HCT116 (cell line): ENCODE measurements at regions not wholly inside any gene's neighbourhood (a gene's known extent, or its start where the extent isn't known, plus 50 kb on each side); places are given as distances from the start of the nearest gene placed in this dataset.

Experiments used
- ATAC-seq: fragments of 200-7000 bp; cut with Tn5 transposase; 2 replicates; pipeline ENCODE4 v1.9.1; 2020; ENCODE audit warnings: mild to moderate bottlenecking, moderate library complexity
- BruUV-seq: library from RNA; stranded (reverse); fragments of 400-500 nt; replicated peaks from 2 replicates; lab custom pipeline; 2021; lab: Mats Ljungman, UMichigan
- CTCF ChIA-PET: fragments of 300-600 bp; sonication (Branson Sonifier 250); formaldehyde crosslinking; loops from one replicate; lab custom pipeline; 2021; ENCODE audit warnings: antibody characterized with exemption; lab: Charles Lee
- POLR2A ChIA-PET: fragments of 300-600, 350-600 bp; sonication (Branson Sonifier 250); formaldehyde crosslinking; loops from one replicate; lab custom pipeline; 2021; ENCODE audit warnings: antibody characterized with exemption; lab: Charles Lee
- RAD21 ChIA-PET, 2 experiments: fragments of 300-600 bp; sonication (Branson Sonifier 250); formaldehyde crosslinking; loops; one replicate each; lab custom pipeline; 2023; ENCODE audit warnings: low total read pairs in 2 of 2; ENCODE audit not compliant: uncharacterized antibody in 2 of 2, unreplicated experiment in 2 of 2, low non-redundant PET in 1 of 2; lab: Charles Lee
- DNase-seq: peaks from one replicate; pipeline ENCODE4 v3.0.0-alpha.2; 2010; ENCODE audit warnings: low read depth, low spot score
- H2AFZ ChIP-seq: fragments of 200-600 bp; shearing (Covaris generic), sonication (generic); 2 replicates; pipeline ENCODE4 v1.6.1; 2017; ENCODE audit warnings: low read depth, mixed run types, mixed read lengths, antibody characterized with exemption, low read length; ENCODE audit not compliant: poor library complexity, severe bottlenecking
- H3K27ac ChIP-seq: 2 replicates; pipeline ENCODE4 v1.5.1; 2012; ENCODE audit warnings: low read depth, low read length
- H3K27me3 ChIP-seq: fragments of 200-600 bp; sonication (generic); 2 replicates; pipeline ENCODE4 v1.6.1; 2016; ENCODE audit warnings: mixed run types, low read length, mixed read lengths; ENCODE audit not compliant: insufficient read depth
- H3K36me3 ChIP-seq, 2 experiments: fragments of 200-500 bp in 1 of 2; fragments of 200-600 bp in 1 of 2; sonication (Bioruptor generic) in 1 of 2; sonication (generic) in 1 of 2; 2 replicates each; pipeline versions ENCODE4 v1.5.1 to v1.6.1; 2014 to 2016; ENCODE audit warnings: low read length in 2 of 2, inconsistent platforms in 1 of 2, mixed read lengths in 1 of 2, mixed run types in 1 of 2; ENCODE audit not compliant: insufficient read depth in 2 of 2, control insufficient read depth in 1 of 2
- H3K4me1 ChIP-seq, 2 experiments: fragments of 200-600 bp in 1 of 2; sonication (generic) in 1 of 2; 2 replicates each; pipeline versions ENCODE4 v1.5.1 to v1.6.1; 2012 to 2017; ENCODE audit warnings: low read length in 2 of 2, inconsistent platforms in 1 of 2, mild to moderate bottlenecking in 1 of 2, mixed read lengths in 1 of 2, mixed run types in 1 of 2, moderate library complexity in 1 of 2; ENCODE audit not compliant: insufficient read depth in 2 of 2, control insufficient read depth in 1 of 2
- H3K4me2 ChIP-seq: fragments of 200-600 bp; sonication (generic); 2 replicates; pipeline ENCODE4 v1.6.1; 2017; ENCODE audit warnings: mixed run types, low read length, mixed read lengths
- H3K4me3 ChIP-seq, 2 experiments: fragments of 200-600 bp in 1 of 2; sonication (generic) in 1 of 2; replicated peaks in 1 of 2; 2 replicates each; pipeline ENCODE4 v1.5.1; 2011 to 2016; ENCODE audit warnings: low read length in 2 of 2, control low read depth in 1 of 2, low read depth in 1 of 2, mild to moderate bottlenecking in 1 of 2, mixed read lengths in 1 of 2, mixed run types in 1 of 2
- H3K79me2 ChIP-seq: fragments of 200-600 bp; sonication (generic); 2 replicates; pipeline ENCODE4 v1.6.1; 2017; ENCODE audit warnings: mild to moderate bottlenecking, mixed run types, low read length, moderate library complexity, mixed read lengths; ENCODE audit not compliant: insufficient read depth
- H3K9ac ChIP-seq: fragments of 200-600 bp; sonication (generic); 2 replicates; pipeline ENCODE4 v1.6.1; 2016; ENCODE audit warnings: low read length, mixed read lengths
- H3K9me2 ChIP-seq: fragments of 200-600 bp; sonication (generic), shearing (Covaris generic); 2 replicates; pipeline ENCODE4 v1.6.1; 2017; ENCODE audit warnings: mixed run types, mild to moderate bottlenecking, moderate library complexity; ENCODE audit not compliant: insufficient read depth
- H3K9me3 ChIP-seq, 2 experiments: fragments of 200-500 bp in 1 of 2; fragments of 200-600 bp in 1 of 2; sonication (Bioruptor generic) in 1 of 2; sonication (generic) in 1 of 2; 2 replicates each; pipeline ENCODE4 v1.6.1; 2014 to 2017; ENCODE audit warnings: low read length in 2 of 2, mixed read lengths in 2 of 2, inconsistent platforms in 1 of 2, low read depth in 1 of 2, mild to moderate bottlenecking in 1 of 2, mixed run types in 1 of 2, moderate library complexity in 1 of 2; ENCODE audit not compliant: control insufficient read depth in 1 of 2, insufficient read depth in 1 of 2
- H4K20me1 ChIP-seq: fragments of 200-600 bp; sonication (generic), shearing (Covaris generic); 2 replicates; pipeline ENCODE4 v1.6.1; 2017; ENCODE audit warnings: mixed run types, mild to moderate bottlenecking, moderate library complexity; ENCODE audit not compliant: insufficient read depth
- ATF3 ChIP-seq: IDR thresholded peaks from 2 replicates; pipeline ENCODE4 v1.6.1; 2012
- CBX3 ChIP-seq: IDR thresholded peaks from 2 replicates; pipeline ENCODE4 v1.6.1; 2012; ENCODE audit warnings: low read depth
- ELF1 ChIP-seq: IDR thresholded peaks from 2 replicates; pipeline ENCODE4 v1.6.1; 2012; ENCODE audit warnings: low read depth, borderline replicate concordance
- JUND ChIP-seq: IDR thresholded peaks from 2 replicates; pipeline ENCODE4 v1.6.1; 2012
- POLR2A ChIP-seq: IDR thresholded peaks from 2 replicates; pipeline ENCODE4 v1.7.0; 2011; ENCODE audit warnings: borderline replicate concordance; ENCODE audit not compliant: insufficient read depth, insufficient read length; ENCODE audit errors: extremely low read depth
- RAD21 ChIP-seq: IDR thresholded peaks from 2 replicates; pipeline ENCODE4 v1.6.1; 2012; ENCODE audit warnings: low read depth, mild to moderate bottlenecking
- SIN3A ChIP-seq: IDR thresholded peaks from 2 replicates; pipeline ENCODE4 v1.6.1; 2012; ENCODE audit warnings: low read depth
- SP1 ChIP-seq: IDR thresholded peaks from 2 replicates; pipeline ENCODE4 v1.6.1; 2012; ENCODE audit warnings: low read depth
- SRF ChIP-seq: IDR thresholded peaks from 2 replicates; pipeline ENCODE4 v1.6.1; 2012; ENCODE audit warnings: low read depth
- YY1 ChIP-seq: IDR thresholded peaks from 2 replicates; pipeline ENCODE4 v1.6.1; 2011; ENCODE audit warnings: low read length, low read depth, moderate library complexity, mild to moderate bottlenecking; ENCODE audit not compliant: insufficient replicate concordance; ENCODE audit errors: extremely low read depth
- ZFX ChIP-seq: fragments of 450-650 bp; IDR thresholded peaks from 2 replicates; pipeline ENCODE4 v1.6.1; 2017
- intact Hi-C: fragments of 100-400 bp; cut with micrococcal nuclease; formaldehyde crosslinking; loops from 2 replicates; pipeline ENCODE4 v1.10.0; 2022

DNA sequence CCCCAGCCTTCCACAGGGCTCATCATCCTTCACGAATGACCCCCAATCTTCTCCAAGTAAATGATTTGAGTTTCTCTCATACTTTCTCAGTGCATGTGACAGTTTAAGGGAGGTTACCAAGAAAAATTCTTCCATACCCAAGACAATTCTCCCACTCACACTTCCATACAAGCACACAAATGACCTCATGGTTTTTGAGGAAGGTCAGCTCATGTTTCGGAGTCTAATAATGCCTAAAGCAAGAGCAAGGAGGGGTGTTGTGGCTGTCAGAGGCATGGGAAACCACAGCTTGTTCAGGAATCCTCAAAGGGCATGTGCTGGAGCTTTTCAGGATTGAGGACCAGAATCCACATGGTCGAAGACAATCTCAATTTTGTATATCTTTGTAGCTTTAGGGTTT lies 279.0 kb downstream of the MAFB start:
- CTCF ChIA-PET = no interaction called here
- no peak for ATAC-seq

GRCh38 chr20:40397467-40397866 lies 291.6 kb downstream of the MAFB start:
- H3K9me2 ChIP-seq = no peaks in the 10 kb centered on the region
- H3K9me3 ChIP-seq = no peaks in the 10 kb centered on the region
- H2AFZ ChIP-seq = no peak overlapping the region
- ATAC-seq = no peak
- no peaks in the 10 kb centered on the region for H3K79me2 ChIP-seq
- 0 out of 2 replicates have a peak, but pooled peaks cover 8% of the 10 kb centered on the region for H3K27me3 ChIP-seq
- no peaks in the 10 kb centered on the region for H3K36me3 ChIP-seq
- RAD21 ChIA-PET = no interaction called here
- H3K4me3 ChIP-seq = no peak overlapping the region
- no peak overlapping the region for H3K27ac ChIP-seq
- no TSS peak for BruUV-seq
- no peaks in the 10 kb centered on the region for H4K20me1 ChIP-seq
- intact Hi-C loops = no loop called here
- no peak for TF ChIP-seq SRF
- TF ChIP-seq, all 23 proteins: peak for 0
- ChIA-PET POLR2A (no interaction called here), CTCF (no interaction called here)
- H3K4me2 ChIP-seq = no peak overlapping the region
- no peaks in the 10 kb centered on the region for H3K4me1 ChIP-seq
- H3K9ac ChIP-seq = no peak overlapping the region
- DNase-seq = no peak

More for the DNA sequence above, 279.0 kb downstream of the MAFB start:
- TF ChIP-seq ELF1 (no peak), SP1 (no peak), POLR2A (no peak), ATF3 (no peak), SIN3A (no peak), JUND (no peak), YY1 (no peak), CBX3 (no peak), RAD21 (no peak), ZFX (no peak)
- TF ChIP-seq, all 23 proteins: peak for 0
- RAD21 ChIA-PET = no interaction called here
- H3K9ac ChIP-seq = no peak overlapping the region
- H3K9me3 ChIP-seq = no peaks in the 10 kb centered on the region
- BruUV-seq = no TSS peak
- no peak overlapping the region for H3K4me2 ChIP-seq
- H4K20me1 ChIP-seq = no peaks in the 10 kb centered on the region
- no peaks in the 10 kb centered on the region for H3K36me3 ChIP-seq
- no peaks in the 10 kb centered on the region for H3K79me2 ChIP-seq
- DNase-seq = no peak
- H3K27me3 ChIP-seq = peaks cover 12% of the 10 kb centered on the region; the same call in 1 of the 2 replicates
- no peak overlapping the region for H2AFZ ChIP-seq
- intact Hi-C loops = no loop called here
- H3K27ac ChIP-seq = no peak overlapping the region
- POLR2A ChIA-PET = no interaction called here
- H3K4me1 ChIP-seq = no peaks in the 10 kb centered on the region
- no peak overlapping the region for H3K4me3 ChIP-seq
- no peaks in the 10 kb centered on the region for H3K9me2 ChIP-seq
